Ramos (cell line): ENCODE measurements at regions not wholly inside any gene's neighbourhood (a gene's known extent, or its start where the extent isn't known, plus 50 kb on each side); places are given as distances from the start of the nearest gene placed in this dataset.

Experiments
- in situ Hi-C: fragments of 300-500 bp; cut with MboI; formaldehyde crosslinking; loops from one replicate; pipeline ENCODE4 v1.14.3; 2022; ENCODE audit warnings: low sequenced_read_pairs; ENCODE audit not compliant: unreplicated experiment

- in situ Hi-C loops = loop anchor here (10.0 to 25.0 kb wide), 4 partner anchors 252 to 535 kb away; partner anchors contain the start of gene ART4
These were observed 49.9 kb upstream of the PTPRO start for GRCh38 chr12:15272376-15272775.
